ENCODE measurements at regions not wholly inside any gene's neighbourhood (a gene's known extent, or its start where the extent isn't known, plus 50 kb on each side); places are given as distances from the start of the nearest gene placed in this dataset.

GRCh38 chr7:48813472-48813871 is 110.9 kb upstream of the CDC14C start:
- Histone ChIP-seq H3K4ac (ENCODE audit: low read length) (no peak overlapping the region), H3K27ac (replicated peaks; ENCODE audit: low read length) (no peak overlapping the region), H3K36me3 (replicated peaks in 1 of 2; ENCODE audit: control insufficient read depth in 2 of 2, insufficient read depth in 2 of 2, low read length in 2 of 2) (no peaks in the 10 kb centered on the region), H3K14ac (ENCODE audit: low read length) (no peak overlapping the region), H3K9me3 (replicated peaks in 1 of 2; ENCODE audit: control insufficient read depth in 2 of 2, insufficient read depth in 1 of 2, low read depth in 1 of 2, low read length in 2 of 2) (no peaks in the 10 kb centered on the region), H2AFZ (ENCODE audit: low read length) (no peak overlapping the region), H4K91ac (ENCODE audit: low read depth, low read length, poor library complexity) (no peak overlapping the region), H3K18ac (ENCODE audit: low read length) (no peak overlapping the region), H3K4me3 (ENCODE audit: low read length in 2 of 2) (no peak overlapping the region), H2BK120ac (ENCODE audit: low read depth, low read length) (no peak overlapping the region), H2AK5ac (ENCODE audit: low read depth, low read length) (no peak overlapping the region), H3K79me1 (ENCODE audit: low read depth, low read length) (no peaks in the 10 kb centered on the region), H3K23ac (ENCODE audit: low read depth, low read length, poor library complexity) (no peak overlapping the region), H3K9ac (ENCODE audit: low read depth, low read length, poor library complexity) (no peak overlapping the region), H3K4me1 (ENCODE audit: control insufficient read depth in 2 of 2, insufficient read depth in 1 of 2, low read depth in 1 of 2, low read length in 2 of 2) (no peaks in the 10 kb centered on the region), H2BK12ac (ENCODE audit: low read length) (no peak overlapping the region), H2BK15ac (ENCODE audit: low read length) (no peak overlapping the region), H3K4me2 (ENCODE audit: insufficient read depth, low read length, poor library complexity, severe bottlenecking) (no peak overlapping the region), H3K27me3 (ENCODE audit: control insufficient read depth in 3 of 3, insufficient read depth in 3 of 3, low read depth in 1 of 3, low read length in 3 of 3) (no peaks in the 10 kb centered on the region), H4K8ac (ENCODE audit: low read depth, low read length) (no peak overlapping the region), H2BK5ac (ENCODE audit: low read length) (no peak overlapping the region)
- no CpG with 5 or more reads among the region's 4 CpGs for WGBS, 2 donors (ENCODE audit: extremely low coverage in 2 of 2, insufficient read length in 2 of 2, insufficient replicate concordance in 1 of 2)
- DNase-seq (ENCODE audit: low spot score): no peak

- Histone ChIP-seq H2BK15ac (ENCODE audit: low read length) (no peak overlapping the region), H3K27me3 (ENCODE audit: control insufficient read depth in 3 of 3, insufficient read depth in 3 of 3, low read depth in 1 of 3, low read length in 3 of 3) (no peaks in the 10 kb centered on the region), H3K36me3 (replicated peaks in 1 of 2; ENCODE audit: control insufficient read depth in 2 of 2, insufficient read depth in 2 of 2, low read length in 2 of 2) (no peaks in the 10 kb centered on the region), H2BK120ac (ENCODE audit: low read depth, low read length) (no peak overlapping the region), H3K4me3 (ENCODE audit: low read length in 2 of 2) (no peak overlapping the region), H2BK5ac (ENCODE audit: low read length) (no peak overlapping the region), H3K4me1 (ENCODE audit: control insufficient read depth in 2 of 2, insufficient read depth in 1 of 2, low read depth in 1 of 2, low read length in 2 of 2) (no peaks in the 10 kb centered on the region), H3K14ac (ENCODE audit: low read length) (no peak overlapping the region), H4K91ac (ENCODE audit: low read depth, low read length, poor library complexity) (no peak overlapping the region), H3K79me1 (ENCODE audit: low read depth, low read length) (no peaks in the 10 kb centered on the region), H3K23ac (ENCODE audit: low read depth, low read length, poor library complexity) (no peak overlapping the region), H4K8ac (ENCODE audit: low read depth, low read length) (no peak overlapping the region), H2AFZ (ENCODE audit: low read length) (no peak overlapping the region), H2AK5ac (ENCODE audit: low read depth, low read length) (no peak overlapping the region), H3K18ac (ENCODE audit: low read length) (no peak overlapping the region), H3K4me2 (ENCODE audit: insufficient read depth, low read length, poor library complexity, severe bottlenecking) (no peak overlapping the region), H3K9ac (ENCODE audit: low read depth, low read length, poor library complexity) (no peak overlapping the region), H3K4ac (ENCODE audit: low read length) (no peak overlapping the region), H2BK12ac (ENCODE audit: low read length) (no peak overlapping the region), H3K9me3 (replicated peaks in 1 of 2; ENCODE audit: control insufficient read depth in 2 of 2, insufficient read depth in 1 of 2, low read depth in 1 of 2, low read length in 2 of 2) (no peaks in the 10 kb centered on the region), H3K27ac (replicated peaks; ENCODE audit: low read length) (no peak overlapping the region)
- WGBS, 2 donors (ENCODE audit: extremely low coverage in 2 of 2, insufficient read length in 2 of 2, insufficient replicate concordance in 1 of 2): no CpG with 5 or more reads among the region's 1 CpG
- no peak for DNase-seq (ENCODE audit: low spot score)
Measured at GRCh38 chr7:48822138-48822537, 102.2 kb upstream of the CDC14C start.

DNA sequence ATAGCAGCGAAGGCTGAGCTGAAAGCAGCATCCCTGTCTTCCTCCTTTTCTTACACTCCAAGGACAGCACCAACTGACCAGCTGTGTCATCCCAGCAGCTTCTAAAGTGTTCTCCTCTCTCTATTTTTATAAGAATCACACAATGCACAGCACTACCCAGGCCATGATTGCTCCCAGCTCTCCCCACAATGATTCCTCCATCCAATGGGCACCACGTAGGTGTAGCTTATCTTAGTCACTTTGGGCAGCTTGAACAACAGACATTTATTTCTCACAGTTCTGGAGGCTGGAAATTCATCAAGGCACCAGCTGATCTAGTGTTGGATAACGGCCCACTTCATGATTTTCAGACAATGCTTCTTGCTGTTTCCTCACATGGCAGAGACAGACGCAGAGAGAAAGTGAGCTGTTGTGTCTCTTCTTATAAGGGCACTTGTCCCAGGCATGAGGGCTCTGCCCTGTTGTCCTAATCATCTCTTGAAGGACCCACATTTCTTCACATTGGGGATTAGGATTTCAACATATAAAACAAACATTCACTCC is 92.0 kb upstream of the CDC14C start:
- no peak for DNase-seq (ENCODE audit: low spot score)
- Histone ChIP-seq H3K79me1 (ENCODE audit: low read depth, low read length) (no peaks in the 10 kb centered on the region), H2AK5ac (ENCODE audit: low read depth, low read length) (no peak overlapping the region), H4K91ac (ENCODE audit: low read depth, low read length, poor library complexity) (no peak overlapping the region), H4K8ac (ENCODE audit: low read depth, low read length) (no peak overlapping the region), H3K27ac (replicated peaks; ENCODE audit: low read length) (no peak overlapping the region), H2BK15ac (ENCODE audit: low read length) (no peak overlapping the region), H3K23ac (ENCODE audit: low read depth, low read length, poor library complexity) (no peak overlapping the region), H3K27me3 (ENCODE audit: control insufficient read depth in 3 of 3, insufficient read depth in 3 of 3, low read depth in 1 of 3, low read length in 3 of 3) (no peaks in the 10 kb centered on the region), H3K4me1 (ENCODE audit: control insufficient read depth in 2 of 2, insufficient read depth in 1 of 2, low read depth in 1 of 2, low read length in 2 of 2) (no peaks in the 10 kb centered on the region), H3K4me3 (ENCODE audit: low read length in 2 of 2) (no peak overlapping the region), H3K4me2 (ENCODE audit: insufficient read depth, low read length, poor library complexity, severe bottlenecking) (no peak overlapping the region), H2BK120ac (ENCODE audit: low read depth, low read length) (no peak overlapping the region), H3K9ac (ENCODE audit: low read depth, low read length, poor library complexity) (no peak overlapping the region), H2BK12ac (ENCODE audit: low read length) (no peak overlapping the region), H2BK5ac (ENCODE audit: low read length) (no peak overlapping the region), H3K14ac (ENCODE audit: low read length) (no peak overlapping the region), H3K36me3 (replicated peaks in 1 of 2; ENCODE audit: control insufficient read depth in 2 of 2, insufficient read depth in 2 of 2, low read length in 2 of 2) (no peaks in the 10 kb centered on the region), H3K9me3 (replicated peaks in 1 of 2; ENCODE audit: control insufficient read depth in 2 of 2, insufficient read depth in 1 of 2, low read depth in 1 of 2, low read length in 2 of 2) (no peaks in the 10 kb centered on the region), H3K18ac (ENCODE audit: low read length) (no peak overlapping the region), H3K4ac (ENCODE audit: low read length) (no peak overlapping the region), H2AFZ (ENCODE audit: low read length) (no peak overlapping the region)
- WGBS, 2 donors (ENCODE audit: extremely low coverage in 2 of 2, insufficient read length in 2 of 2, insufficient replicate concordance in 1 of 2): no CpG with 5 or more reads among the region's 4 CpGs

- H2BK12ac ChIP-seq (ENCODE audit: low read length): no peak overlapping the region
- H4K8ac ChIP-seq (ENCODE audit: low read depth, low read length): no peak overlapping the region
- no peak overlapping the region for H3K4ac ChIP-seq (ENCODE audit: low read length)
- H3K4me2 ChIP-seq (ENCODE audit: insufficient read depth, low read length, poor library complexity, severe bottlenecking): no peak overlapping the region
- no peak overlapping the region for H2AK5ac ChIP-seq (ENCODE audit: low read depth, low read length)
- H3K9me3 ChIP-seq (replicated peaks in 1 of 2; ENCODE audit: control insufficient read depth in 2 of 2, insufficient read depth in 1 of 2, low read depth in 1 of 2, low read length in 2 of 2): no peaks in the 10 kb centered on the region
- no peak overlapping the region for H3K9ac ChIP-seq (ENCODE audit: low read depth, low read length, poor library complexity)
- H3K4me1 ChIP-seq (ENCODE audit: control insufficient read depth in 2 of 2, insufficient read depth in 1 of 2, low read depth in 1 of 2, low read length in 2 of 2): no peaks in the 10 kb centered on the region
- no peak overlapping the region for H3K14ac ChIP-seq (ENCODE audit: low read length)
- H3K36me3 ChIP-seq (replicated peaks in 1 of 2; ENCODE audit: control insufficient read depth in 2 of 2, insufficient read depth in 2 of 2, low read length in 2 of 2): no peaks in the 10 kb centered on the region
- no peak overlapping the region for H3K4me3 ChIP-seq (ENCODE audit: low read length in 2 of 2)
- no peak overlapping the region for H2AFZ ChIP-seq (ENCODE audit: low read length)
- no peak overlapping the region for H3K23ac ChIP-seq (ENCODE audit: low read depth, low read length, poor library complexity)
- WGBS, 2 donors (ENCODE audit: extremely low coverage in 2 of 2, insufficient read length in 2 of 2, insufficient replicate concordance in 1 of 2): no CpG with 5 or more reads among the region's 1 CpG
- H3K79me1 ChIP-seq (ENCODE audit: low read depth, low read length): no peaks in the 10 kb centered on the region
- H3K18ac ChIP-seq (ENCODE audit: low read length): no peak overlapping the region
- H2BK5ac ChIP-seq (ENCODE audit: low read length): no peak overlapping the region
- no peak overlapping the region for H2BK120ac ChIP-seq (ENCODE audit: low read depth, low read length)
- no peak overlapping the region for H2BK15ac ChIP-seq (ENCODE audit: low read length)
- no peaks in the 10 kb centered on the region for H3K27me3 ChIP-seq (ENCODE audit: control insufficient read depth in 3 of 3, insufficient read depth in 3 of 3, low read depth in 1 of 3, low read length in 3 of 3)
- H3K27ac ChIP-seq (replicated peaks; ENCODE audit: low read length): no peak overlapping the region
- DNase-seq (ENCODE audit: low spot score): no peak
- H4K91ac ChIP-seq (ENCODE audit: low read depth, low read length, poor library complexity): no peak overlapping the region
Measured at GRCh38 chr7:48837266-48837665, 87.1 kb upstream of the CDC14C start.
